ENCODE measurements at regions not wholly inside any gene's neighbourhood (a gene's known extent, or its start where the extent isn't known, plus 50 kb on each side); places are given as distances from the start of the nearest gene placed in this dataset.

DNA sequence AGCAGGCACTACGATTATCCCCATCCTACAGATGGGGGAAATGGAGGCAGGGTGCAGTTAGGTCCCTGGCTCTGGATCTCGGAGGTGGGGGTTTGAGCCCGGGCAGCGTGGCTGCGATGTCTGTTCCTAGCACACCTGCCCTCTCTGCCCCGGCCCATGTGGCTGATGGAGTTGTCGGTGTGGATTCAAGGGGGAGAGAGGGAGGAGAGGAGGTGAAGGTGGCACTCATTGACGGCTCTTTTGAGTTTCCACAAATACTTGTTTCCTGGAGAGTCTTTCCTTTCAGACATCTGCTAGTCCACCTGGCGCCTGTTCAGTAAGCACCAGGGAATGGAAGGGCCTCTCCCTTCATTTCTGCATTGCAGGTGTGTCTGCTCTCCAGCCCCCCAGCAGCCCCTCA is 69.9 kb downstream of the ARHGEF18 start (continued):
- TF ChIP-seq, protein P1, sequence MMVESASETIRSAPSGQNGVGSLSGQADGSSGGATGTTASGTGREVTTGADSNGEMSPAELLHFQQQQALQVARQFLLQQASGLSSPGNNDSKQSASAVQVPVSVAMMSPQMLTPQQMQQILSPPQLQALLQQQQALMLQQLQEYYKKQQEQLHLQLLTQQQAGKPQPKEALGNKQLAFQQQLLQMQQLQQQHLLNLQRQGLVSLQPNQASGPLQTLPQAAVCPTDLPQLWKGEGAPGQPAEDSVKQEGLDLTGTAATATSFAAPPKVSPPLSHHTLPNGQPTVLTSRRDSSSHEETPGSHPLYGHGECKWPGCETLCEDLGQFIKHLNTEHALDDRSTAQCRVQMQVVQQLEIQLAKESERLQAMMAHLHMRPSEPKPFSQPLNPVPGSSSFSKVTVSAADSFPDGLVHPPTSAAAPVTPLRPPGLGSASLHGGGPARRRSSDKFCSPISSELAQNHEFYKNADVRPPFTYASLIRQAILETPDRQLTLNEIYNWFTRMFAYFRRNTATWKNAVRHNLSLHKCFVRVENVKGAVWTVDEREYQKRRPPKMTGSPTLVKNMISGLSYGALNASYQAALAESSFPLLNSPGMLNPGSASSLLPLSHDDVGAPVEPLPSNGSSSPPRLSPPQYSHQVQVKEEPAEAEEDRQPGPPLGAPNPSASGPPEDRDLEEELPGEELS (CRISPR knock-in tag; IDR thresholded peaks at IDR 0.05): no peak
- TF ChIP-seq FOXJ3 (CRISPR knock-in tag; IDR thresholded peaks at IDR 0.05; ENCODE audit: borderline replicate concordance) (no peak), TCF7 (CRISPR knock-in tag; IDR thresholded peaks at IDR 0.05; ENCODE audit: low read depth) (no peak), SP1 (CRISPR knock-in tag; conservative IDR thresholded peaks at IDR 0.05) (no peak), ESRRA (CRISPR knock-in tag; IDR thresholded peaks at IDR 0.05; ENCODE audit: borderline replicate concordance) (no peak), GABPB1 (CRISPR knock-in tag; IDR thresholded peaks at IDR 0.05) (no peak), ETV6 (CRISPR knock-in tag; IDR thresholded peaks at IDR 0.05) (no peak), NFE2L1 (CRISPR knock-in tag; IDR thresholded peaks at IDR 0.05) (no peak), ZNF416 (CRISPR knock-in tag; IDR thresholded peaks at IDR 0.05) (no peak)

DNA sequence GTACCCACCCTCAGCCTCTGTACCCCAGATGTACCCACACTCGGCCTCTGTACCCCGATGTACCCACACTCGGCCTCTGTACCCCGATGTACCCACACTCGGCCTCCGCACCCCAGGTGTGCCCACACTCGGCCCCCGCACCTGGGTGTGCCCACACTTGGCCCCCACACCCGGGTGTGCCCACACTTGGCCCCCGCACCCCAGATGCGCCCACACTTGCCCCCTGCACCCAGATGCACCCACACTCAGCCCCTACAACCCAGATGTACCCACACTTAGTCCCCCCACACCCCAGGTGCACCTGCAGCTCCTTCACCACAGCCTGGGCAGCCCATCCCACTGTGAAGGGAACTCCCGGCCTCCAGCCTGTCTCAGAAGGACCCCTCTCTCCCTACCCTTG is 69.7 kb downstream of the PEX11G start:
- Mint-ChIP-seq H3K4me1 (peaks cover 17% of the 10 kb centered on the region), H3K36me3 (no peaks in the 10 kb centered on the region), H3K4me3 (no peak overlapping the region), H3K9me3 (no peaks in the 10 kb centered on the region), H3K27ac (no peak overlapping the region), H3K27me3 (ENCODE audit: low read depth) (no peaks in the 10 kb centered on the region)
- TF ChIP-seq ZNF263 (CRISPR knock-in tag; IDR thresholded peaks at IDR 0.05; ENCODE audit: low read depth) (no peak), SOX15 (CRISPR knock-in tag; IDR thresholded peaks at IDR 0.05) (no peak), MYBL2 (CRISPR knock-in tag; IDR thresholded peaks at IDR 0.05) (no peak), ETV6 (CRISPR knock-in tag; IDR thresholded peaks at IDR 0.05) (no peak), ZNF396 (CRISPR knock-in tag; IDR thresholded peaks at IDR 0.05; ENCODE audit: borderline replicate concordance) (no peak), ZBTB21 (CRISPR knock-in tag; IDR thresholded peaks at IDR 0.05; ENCODE audit: borderline replicate concordance) (no peak), NR3C1 (CRISPR knock-in tag; conservative IDR thresholded peaks at IDR 0.05; ENCODE audit: low read depth) (no peak), TP53 (CRISPR knock-in tag; IDR thresholded peaks at IDR 0.05) (no peak), TCF7 (CRISPR knock-in tag; IDR thresholded peaks at IDR 0.05; ENCODE audit: low read depth) (no peak), ZNF138 (CRISPR knock-in tag; conservative IDR thresholded peaks at IDR 0.05) (no peak)
- TF ChIP-seq, protein P2, sequence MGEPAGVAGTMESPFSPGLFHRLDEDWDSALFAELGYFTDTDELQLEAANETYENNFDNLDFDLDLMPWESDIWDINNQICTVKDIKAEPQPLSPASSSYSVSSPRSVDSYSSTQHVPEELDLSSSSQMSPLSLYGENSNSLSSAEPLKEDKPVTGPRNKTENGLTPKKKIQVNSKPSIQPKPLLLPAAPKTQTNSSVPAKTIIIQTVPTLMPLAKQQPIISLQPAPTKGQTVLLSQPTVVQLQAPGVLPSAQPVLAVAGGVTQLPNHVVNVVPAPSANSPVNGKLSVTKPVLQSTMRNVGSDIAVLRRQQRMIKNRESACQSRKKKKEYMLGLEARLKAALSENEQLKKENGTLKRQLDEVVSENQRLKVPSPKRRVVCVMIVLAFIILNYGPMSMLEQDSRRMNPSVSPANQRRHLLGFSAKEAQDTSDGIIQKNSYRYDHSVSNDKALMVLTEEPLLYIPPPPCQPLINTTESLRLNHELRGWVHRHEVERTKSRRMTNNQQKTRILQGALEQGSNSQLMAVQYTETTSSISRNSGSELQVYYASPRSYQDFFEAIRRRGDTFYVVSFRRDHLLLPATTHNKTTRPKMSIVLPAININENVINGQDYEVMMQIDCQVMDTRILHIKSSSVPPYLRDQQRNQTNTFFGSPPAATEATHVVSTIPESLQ (CRISPR knock-in tag; IDR thresholded peaks at IDR 0.05): no peak
- TF ChIP-seq, protein P3, sequence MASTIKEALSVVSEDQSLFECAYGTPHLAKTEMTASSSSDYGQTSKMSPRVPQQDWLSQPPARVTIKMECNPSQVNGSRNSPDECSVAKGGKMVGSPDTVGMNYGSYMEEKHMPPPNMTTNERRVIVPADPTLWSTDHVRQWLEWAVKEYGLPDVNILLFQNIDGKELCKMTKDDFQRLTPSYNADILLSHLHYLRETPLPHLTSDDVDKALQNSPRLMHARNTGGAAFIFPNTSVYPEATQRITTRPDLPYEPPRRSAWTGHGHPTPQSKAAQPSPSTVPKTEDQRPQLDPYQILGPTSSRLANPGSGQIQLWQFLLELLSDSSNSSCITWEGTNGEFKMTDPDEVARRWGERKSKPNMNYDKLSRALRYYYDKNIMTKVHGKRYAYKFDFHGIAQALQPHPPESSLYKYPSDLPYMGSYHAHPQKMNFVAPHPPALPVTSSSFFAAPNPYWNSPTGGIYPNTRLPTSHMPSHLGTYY (CRISPR knock-in tag; IDR thresholded peaks at IDR 0.05): no peak
- TF ChIP-seq, protein P4, sequence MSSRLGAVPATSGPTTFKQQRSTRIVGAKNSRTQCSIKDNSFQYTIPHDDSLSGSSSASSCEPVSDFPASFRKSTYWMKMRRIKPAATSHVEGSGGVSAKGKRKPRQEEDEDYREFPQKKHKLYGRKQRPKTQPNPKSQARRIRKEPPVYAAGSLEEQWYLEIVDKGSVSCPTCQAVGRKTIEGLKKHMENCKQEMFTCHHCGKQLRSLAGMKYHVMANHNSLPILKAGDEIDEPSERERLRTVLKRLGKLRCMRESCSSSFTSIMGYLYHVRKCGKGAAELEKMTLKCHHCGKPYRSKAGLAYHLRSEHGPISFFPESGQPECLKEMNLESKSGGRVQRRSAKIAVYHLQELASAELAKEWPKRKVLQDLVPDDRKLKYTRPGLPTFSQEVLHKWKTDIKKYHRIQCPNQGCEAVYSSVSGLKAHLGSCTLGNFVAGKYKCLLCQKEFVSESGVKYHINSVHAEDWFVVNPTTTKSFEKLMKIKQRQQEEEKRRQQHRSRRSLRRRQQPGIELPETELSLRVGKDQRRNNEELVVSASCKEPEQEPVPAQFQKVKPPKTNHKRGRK (CRISPR knock-in tag; IDR thresholded peaks at IDR 0.05; ENCODE audit: borderline replicate concordance): no peak
- TF ChIP-seq, protein P5, sequence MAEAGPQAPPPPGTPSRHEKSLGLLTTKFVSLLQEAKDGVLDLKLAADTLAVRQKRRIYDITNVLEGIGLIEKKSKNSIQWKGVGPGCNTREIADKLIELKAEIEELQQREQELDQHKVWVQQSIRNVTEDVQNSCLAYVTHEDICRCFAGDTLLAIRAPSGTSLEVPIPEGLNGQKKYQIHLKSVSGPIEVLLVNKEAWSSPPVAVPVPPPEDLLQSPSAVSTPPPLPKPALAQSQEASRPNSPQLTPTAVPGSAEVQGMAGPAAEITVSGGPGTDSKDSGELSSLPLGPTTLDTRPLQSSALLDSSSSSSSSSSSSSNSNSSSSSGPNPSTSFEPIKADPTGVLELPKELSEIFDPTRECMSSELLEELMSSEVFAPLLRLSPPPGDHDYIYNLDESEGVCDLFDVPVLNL (CRISPR knock-in tag; IDR thresholded peaks at IDR 0.05; ENCODE audit: borderline replicate concordance, low read depth): no peak
- TF ChIP-seq, protein P1 (CRISPR knock-in tag; IDR thresholded peaks at IDR 0.05): no peak
- ChIA-PET CTCF (interaction anchor here (0.5 to 1.5 kb wide), 2 partner anchors 32 to 150 kb away, joined by 3 read pairs; no protein-coding TSS in a partner anchor), POLR2A (no interaction called here)
- ATAC-seq (no peak), DNase-seq (ENCODE audit: low spot score) (no peak)

All from WTC11 (cell line).